ENCODE measurements at regions not wholly inside any gene's neighbourhood (a gene's known extent, or its start where the extent isn't known, plus 50 kb on each side); places are given as distances from the start of the nearest gene placed in this dataset.
"Not testable (repeated sequence)": the region's sequence is repeated elsewhere in the genome, so short reads cannot be mapped to it uniquely, and the experiment has no call there.

- no peak overlapping the region for H3K9ac ChIP-seq (ENCODE audit: low read length)
Measured at GRCh38 chr16:29256501-29256981, 150.0 kb downstream of the NPIPB11 start.

GRCh38 chr16:29255957-29256356 lies 150.6 kb downstream of the NPIPB11 start:
- H3K27me3 ChIP-seq (ENCODE audit: low read length); H3F3A ChIP-seq (ENCODE audit: insufficient read depth); H4K20me1 ChIP-seq (ENCODE audit: low read depth, low read length); H3K9me2 ChIP-seq (replicated peaks; ENCODE audit: insufficient read depth, low read length); H3K4me3 ChIP-seq (ENCODE audit: insufficient read depth, low read length, poor library complexity, severe bottlenecking); H2AFZ ChIP-seq (ENCODE audit: low read depth, low read length, severe bottlenecking); H3K9me3 ChIP-seq (ENCODE audit: insufficient read depth, low read length); H3K79me2 ChIP-seq (ENCODE audit: insufficient read depth, low read length); H3K36me3 ChIP-seq (ENCODE audit: low read length); H3K4me2 ChIP-seq (ENCODE audit: low read depth, low read length, poor library complexity, severe bottlenecking); H3K27ac ChIP-seq (ENCODE audit: low read depth, low read length); H3K9ac ChIP-seq (ENCODE audit: low read length): not testable (repeated sequence)

More at GRCh38 chr16:29256501-29256981, 150.0 kb downstream of the NPIPB11 start:
- no peak overlapping the region for H3K4me2 ChIP-seq (ENCODE audit: low read depth, low read length, poor library complexity, severe bottlenecking)
- no peaks in the 10 kb centered on the region for H3K9me2 ChIP-seq (replicated peaks; ENCODE audit: insufficient read depth, low read length)
- no peak overlapping the region for H2AFZ ChIP-seq (ENCODE audit: low read depth, low read length, severe bottlenecking)
- H4K20me1 ChIP-seq (ENCODE audit: low read depth, low read length) = no peaks in the 10 kb centered on the region
- no peaks in the 10 kb centered on the region for H3K27me3 ChIP-seq (ENCODE audit: low read length)
- no peak overlapping the region for H3K4me3 ChIP-seq (ENCODE audit: insufficient read depth, low read length, poor library complexity, severe bottlenecking)
- no peaks in the 10 kb centered on the region for H3K9me3 ChIP-seq (ENCODE audit: insufficient read depth, low read length)
- H3F3A ChIP-seq (ENCODE audit: insufficient read depth) = no peaks in the 10 kb centered on the region
- TF ChIP-seq EZH2phosphoT487 (conservative IDR thresholded peaks at IDR 0.05; ENCODE audit: low read length) = no peak
- no peak for TF ChIP-seq CTCF (IDR thresholded peaks at IDR 0.05; ENCODE audit: insufficient read depth, low read length, poor library complexity, severe bottlenecking)
- no peak overlapping the region for H3K27ac ChIP-seq (ENCODE audit: low read depth, low read length)
- H3K79me2 ChIP-seq (ENCODE audit: insufficient read depth, low read length) = no peaks in the 10 kb centered on the region
- no peaks in the 10 kb centered on the region for H3K36me3 ChIP-seq (ENCODE audit: low read length)

GRCh38 chr16:29255496-29255796 lies 151.1 kb downstream of the NPIPB11 start:
- not testable (repeated sequence) for H3K36me3 ChIP-seq (ENCODE audit: low read length); H3K9ac ChIP-seq (ENCODE audit: low read length); H3K27me3 ChIP-seq (ENCODE audit: low read length)

GRCh38 chr16:29254676-29255495 lies 151.6 kb downstream of the NPIPB11 start:
- Histone ChIP-seq H3K9me2 (replicated peaks; ENCODE audit: insufficient read depth, low read length) (no peaks in the 10 kb centered on the region), H3K27ac (ENCODE audit: low read depth, low read length) (no peak overlapping the region), H3K9me3 (ENCODE audit: insufficient read depth, low read length) (no peaks in the 10 kb centered on the region), H3K4me2 (ENCODE audit: low read depth, low read length, poor library complexity, severe bottlenecking) (no peak overlapping the region), H3K79me2 (ENCODE audit: insufficient read depth, low read length) (no peaks in the 10 kb centered on the region), H3K9ac (ENCODE audit: low read length) (no peak overlapping the region), H3K4me3 (ENCODE audit: insufficient read depth, low read length, poor library complexity, severe bottlenecking) (no peak overlapping the region), H3K36me3 (ENCODE audit: low read length) (no peaks in the 10 kb centered on the region), H3F3A (ENCODE audit: insufficient read depth) (no peaks in the 10 kb centered on the region), H4K20me1 (ENCODE audit: low read depth, low read length) (no peaks in the 10 kb centered on the region), H3K27me3 (ENCODE audit: low read length) (no peaks in the 10 kb centered on the region), H2AFZ (ENCODE audit: low read depth, low read length, severe bottlenecking) (no peak overlapping the region)
- TF ChIP-seq EZH2phosphoT487 (conservative IDR thresholded peaks at IDR 0.05; ENCODE audit: low read length) (no peak), CTCF (IDR thresholded peaks at IDR 0.05; ENCODE audit: insufficient read depth, low read length, poor library complexity, severe bottlenecking) (no peak)

More at GRCh38 chr16:29255496-29255796, 151.1 kb downstream of the NPIPB11 start:
- H4K20me1 ChIP-seq (ENCODE audit: low read depth, low read length); H3K4me3 ChIP-seq (ENCODE audit: insufficient read depth, low read length, poor library complexity, severe bottlenecking); H3K27ac ChIP-seq (ENCODE audit: low read depth, low read length); H3K9me3 ChIP-seq (ENCODE audit: insufficient read depth, low read length); H3K4me2 ChIP-seq (ENCODE audit: low read depth, low read length, poor library complexity, severe bottlenecking); H2AFZ ChIP-seq (ENCODE audit: low read depth, low read length, severe bottlenecking); H3F3A ChIP-seq (ENCODE audit: insufficient read depth); H3K9me2 ChIP-seq (replicated peaks; ENCODE audit: insufficient read depth, low read length); H3K79me2 ChIP-seq (ENCODE audit: insufficient read depth, low read length): not testable (repeated sequence)

- not testable (repeated sequence) for H3K4me2 ChIP-seq (ENCODE audit: low read depth, low read length, poor library complexity, severe bottlenecking); H4K20me1 ChIP-seq (ENCODE audit: low read depth, low read length); H3K4me3 ChIP-seq (ENCODE audit: insufficient read depth, low read length, poor library complexity, severe bottlenecking); H3F3A ChIP-seq (ENCODE audit: insufficient read depth); H3K9ac ChIP-seq (ENCODE audit: low read length); H3K9me3 ChIP-seq (ENCODE audit: insufficient read depth, low read length); H3K36me3 ChIP-seq (ENCODE audit: low read length); H3K27ac ChIP-seq (ENCODE audit: low read depth, low read length); H2AFZ ChIP-seq (ENCODE audit: low read depth, low read length, severe bottlenecking); H3K79me2 ChIP-seq (ENCODE audit: insufficient read depth, low read length); H3K27me3 ChIP-seq (ENCODE audit: low read length); H3K9me2 ChIP-seq (replicated peaks; ENCODE audit: insufficient read depth, low read length)
Measured at GRCh38 chr16:29253716-29254590, 152.6 kb downstream of the NPIPB11 start.

- not testable (repeated sequence) for H3K9ac ChIP-seq (ENCODE audit: low read length)
Measured at GRCh38 chr16:29253066-29253590, 153.4 kb downstream of the NPIPB11 start.

More at GRCh38 chr16:29253066-29253590, 153.4 kb downstream of the NPIPB11 start:
- H3K27me3 ChIP-seq (ENCODE audit: low read length); H3K9me3 ChIP-seq (ENCODE audit: insufficient read depth, low read length); H3K9me2 ChIP-seq (replicated peaks; ENCODE audit: insufficient read depth, low read length); H2AFZ ChIP-seq (ENCODE audit: low read depth, low read length, severe bottlenecking); H3K27ac ChIP-seq (ENCODE audit: low read depth, low read length); H3K36me3 ChIP-seq (ENCODE audit: low read length); H3K4me3 ChIP-seq (ENCODE audit: insufficient read depth, low read length, poor library complexity, severe bottlenecking); H3K79me2 ChIP-seq (ENCODE audit: insufficient read depth, low read length); H4K20me1 ChIP-seq (ENCODE audit: low read depth, low read length); H3K4me2 ChIP-seq (ENCODE audit: low read depth, low read length, poor library complexity, severe bottlenecking); H3F3A ChIP-seq (ENCODE audit: insufficient read depth): not testable (repeated sequence)
